Epithelial cell of esophagus (primary cell): ENCODE measurements at regions not wholly inside any gene's neighbourhood (a gene's known extent, or its start where the extent isn't known, plus 50 kb on each side); places are given as distances from the start of the nearest gene placed in this dataset.
"Not testable (repeated sequence)": the region's sequence is repeated elsewhere in the genome, so short reads cannot be mapped to it uniquely, and the experiment has no call there.

ENCODE experiments used
- DNase-seq: peaks from one replicate; pipeline ENCODE4 v3.0.0; 2010; ENCODE audit warnings: low read depth
- H3K4me3 ChIP-seq: 2 replicates; pipeline ENCODE4 v1.5.1; 2011; ENCODE audit warnings: mild to moderate bottlenecking, low read length, control low read depth

GRCh38 chr10:46733635-46734261 is 154.8 kb downstream of the SYT15 start:
- not testable (repeated sequence) for DNase-seq, H3K4me3 ChIP-seq

DNA sequence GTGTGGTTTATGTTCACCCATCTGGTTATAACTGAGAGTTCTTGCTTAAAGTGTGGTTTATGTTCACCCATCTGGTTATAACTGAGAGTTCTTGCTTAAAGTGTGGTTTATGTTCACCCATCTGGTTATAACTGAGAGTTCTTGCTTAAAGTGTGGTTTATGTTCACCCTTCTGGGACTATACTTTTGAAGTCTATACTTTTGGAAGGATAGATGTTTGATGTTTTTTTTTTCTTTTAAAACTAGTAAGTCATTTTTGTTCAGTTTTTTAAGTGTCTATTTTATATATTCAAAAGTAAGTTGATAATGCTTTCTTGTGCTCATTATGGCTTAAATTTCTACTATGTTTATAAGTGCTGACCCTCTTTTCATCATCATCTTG is 155.3 kb downstream of the SYT15 start:
- not testable (repeated sequence) for DNase-seq, H3K4me3 ChIP-seq

DNA sequence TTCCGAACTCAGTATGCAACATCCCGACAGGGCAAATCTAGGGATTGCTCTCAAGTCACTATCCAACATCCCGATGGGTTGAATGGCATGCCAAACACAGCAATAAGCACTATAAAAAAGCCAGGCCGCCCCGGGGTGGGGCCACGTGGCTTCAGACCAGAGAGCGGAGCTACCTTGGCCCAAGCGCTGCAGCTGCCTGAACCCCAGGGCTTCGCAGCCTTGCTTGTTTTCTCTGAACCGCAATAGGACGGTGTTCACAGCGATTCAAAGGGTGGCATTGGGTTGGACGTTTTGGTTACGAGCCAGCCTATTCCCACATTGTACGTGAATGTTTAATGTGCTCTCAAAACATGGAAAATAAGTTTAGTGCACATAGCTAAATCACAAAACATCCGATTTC is 161.0 kb downstream of the SYT15 start:
- not testable (repeated sequence) for H3K4me3 ChIP-seq, DNase-seq

DNA sequence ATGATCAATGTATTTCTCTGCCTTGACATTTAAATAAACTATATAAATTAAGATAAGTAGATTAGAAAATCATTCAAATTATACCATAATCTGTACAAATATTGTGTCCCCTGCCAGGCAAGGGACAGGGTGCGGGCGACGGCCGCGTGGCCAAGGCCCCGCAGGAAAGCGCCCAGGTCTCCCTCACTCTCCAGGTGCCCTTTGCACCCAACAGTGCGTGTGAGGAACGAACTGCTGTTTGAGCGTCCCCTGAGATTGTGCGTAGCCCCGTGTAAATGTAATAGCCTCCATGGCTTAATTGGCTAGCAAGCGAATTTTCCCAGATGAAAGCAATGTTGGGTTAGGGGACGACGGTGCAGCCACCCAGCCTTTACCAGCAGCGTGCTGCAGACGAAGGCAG is 161.4 kb downstream of the SYT15 start:
- not testable (repeated sequence) for H3K4me3 ChIP-seq, DNase-seq

DNA sequence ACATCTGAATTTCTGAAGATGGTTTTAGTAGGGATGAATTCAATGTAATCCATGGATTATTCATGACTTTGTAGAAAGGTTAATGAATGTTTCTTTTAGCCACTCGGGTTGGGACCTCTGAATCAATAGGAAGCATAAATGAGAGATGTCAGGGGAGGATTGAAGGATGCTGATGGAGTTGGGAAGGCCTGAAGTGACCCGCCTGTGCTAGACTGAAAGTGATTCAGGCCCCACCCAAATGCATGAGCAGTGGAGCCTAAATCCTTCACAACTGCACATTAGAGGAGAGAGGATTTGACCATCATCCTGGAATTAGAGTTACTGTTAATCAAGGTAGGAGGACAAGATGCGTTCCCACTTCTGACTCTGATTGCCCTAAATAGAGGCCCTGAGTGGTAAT is 162.2 kb upstream of the PTPN20 start:
- not testable (repeated sequence) for DNase-seq, H3K4me3 ChIP-seq

DNA sequence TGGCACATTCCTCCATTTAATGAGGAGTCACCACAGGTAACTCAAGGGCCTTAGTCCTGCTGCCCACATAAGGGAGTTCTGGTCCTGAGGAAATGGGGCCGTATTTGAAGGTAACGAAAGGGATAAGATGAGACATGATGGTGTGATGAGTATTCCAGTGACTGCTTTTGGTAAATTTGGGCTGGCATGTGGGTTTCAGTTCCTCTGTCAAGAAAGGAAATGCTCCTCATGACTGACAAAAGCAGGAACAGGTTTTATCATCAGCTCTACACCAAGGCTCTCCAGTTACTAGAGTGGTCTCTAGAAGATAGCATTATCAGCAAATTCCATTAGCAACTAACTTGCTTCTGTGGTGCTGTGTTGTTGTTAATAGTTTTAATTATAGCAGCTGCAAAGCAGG is 161.8 kb upstream of the PTPN20 start:
- DNase-seq, H3K4me3 ChIP-seq: not testable (repeated sequence)

DNA sequence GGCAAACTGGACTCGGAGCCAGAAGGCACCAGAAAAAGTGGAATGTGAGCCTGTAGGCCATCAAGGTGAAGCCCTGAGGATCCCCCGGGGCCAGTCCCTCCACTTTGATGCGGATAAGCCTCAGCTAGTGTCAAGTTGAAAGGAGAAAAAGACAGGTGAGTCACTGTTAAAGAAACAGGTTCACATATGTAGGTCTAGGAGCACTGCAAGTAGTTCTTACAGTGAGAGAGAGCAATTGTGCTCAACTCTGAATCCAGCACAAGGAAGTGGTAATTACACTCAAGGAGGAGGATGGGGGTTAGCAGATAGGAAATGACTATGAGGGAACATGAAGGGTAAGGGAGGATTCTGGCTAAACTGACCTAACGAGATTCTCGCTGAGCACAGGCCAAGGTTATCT is 157.5 kb upstream of the PTPN20 start:
- DNase-seq, H3K4me3 ChIP-seq: not testable (repeated sequence)

GRCh38 chr10:46761471-46761870 is 149.8 kb upstream of the PTPN20 start:
- H3K4me3 ChIP-seq, DNase-seq: not testable (repeated sequence)

GRCh38 chr10:46768515-46769291 is 142.5 kb upstream of the PTPN20 start:
- DNase-seq = not testable (repeated sequence)

DNA sequence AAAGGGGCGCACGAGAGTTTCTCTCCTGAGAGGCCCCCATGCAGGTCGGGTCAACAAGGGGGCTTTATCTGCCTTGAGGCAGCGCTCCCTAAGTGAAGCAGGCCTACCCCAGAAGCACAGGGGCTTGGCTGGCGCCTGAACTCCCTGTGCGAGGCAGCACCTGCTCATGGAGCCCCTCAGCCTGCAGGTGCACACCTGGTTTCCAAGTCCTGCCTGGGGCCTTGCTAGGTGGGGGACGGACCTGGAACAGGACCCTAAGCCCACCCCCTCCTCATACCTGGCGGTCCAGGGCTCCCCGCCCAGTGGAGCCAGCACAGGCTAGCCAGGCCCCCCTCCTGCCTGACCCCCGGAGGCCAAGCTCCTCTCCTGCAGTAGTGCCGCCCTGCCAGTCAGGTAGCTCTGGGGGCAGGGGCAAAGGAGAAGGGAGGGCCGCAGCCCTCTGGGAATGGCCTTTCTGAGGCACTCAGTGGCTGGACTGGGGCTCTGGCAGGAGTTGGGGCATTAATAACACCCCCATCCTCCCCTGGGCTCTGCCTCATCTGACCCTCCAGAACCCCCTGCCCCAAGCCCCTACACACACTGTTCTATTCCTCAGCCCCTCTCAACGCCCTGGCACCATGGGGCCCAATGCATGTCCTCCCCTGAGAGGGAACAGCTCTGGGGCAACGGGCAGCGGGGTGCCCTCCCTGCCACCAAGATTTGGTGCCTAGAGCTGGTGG is 137.9 kb upstream of the PTPN20 start:
- not testable (repeated sequence) for DNase-seq, H3K4me3 ChIP-seq

More at GRCh38 chr10:46768515-46769291, 142.5 kb upstream of the PTPN20 start:
- not testable (repeated sequence) for H3K4me3 ChIP-seq

DNA sequence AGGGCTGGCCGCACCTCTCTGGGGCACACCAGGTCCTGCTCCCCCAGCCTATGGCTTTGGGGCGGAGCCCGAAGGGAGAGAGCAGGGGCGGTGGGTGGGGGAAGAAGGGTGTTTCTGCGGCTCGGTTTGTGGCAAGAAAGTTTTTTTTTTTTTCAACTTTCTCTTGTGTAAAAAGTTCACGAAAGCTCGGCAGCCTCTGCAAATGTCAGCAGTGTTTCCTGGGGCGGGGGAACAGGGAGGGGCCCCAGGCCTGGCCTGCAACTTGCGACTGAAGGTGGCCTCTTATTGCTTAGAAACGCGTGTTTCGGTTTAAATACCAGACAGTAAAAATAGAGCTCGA is 137.4 kb upstream of the PTPN20 start:
- DNase-seq, H3K4me3 ChIP-seq: not testable (repeated sequence)

- not testable (repeated sequence) for DNase-seq, H3K4me3 ChIP-seq
Measured at GRCh38 chr10:46774366-46774765, 136.9 kb upstream of the PTPN20 start.

DNA sequence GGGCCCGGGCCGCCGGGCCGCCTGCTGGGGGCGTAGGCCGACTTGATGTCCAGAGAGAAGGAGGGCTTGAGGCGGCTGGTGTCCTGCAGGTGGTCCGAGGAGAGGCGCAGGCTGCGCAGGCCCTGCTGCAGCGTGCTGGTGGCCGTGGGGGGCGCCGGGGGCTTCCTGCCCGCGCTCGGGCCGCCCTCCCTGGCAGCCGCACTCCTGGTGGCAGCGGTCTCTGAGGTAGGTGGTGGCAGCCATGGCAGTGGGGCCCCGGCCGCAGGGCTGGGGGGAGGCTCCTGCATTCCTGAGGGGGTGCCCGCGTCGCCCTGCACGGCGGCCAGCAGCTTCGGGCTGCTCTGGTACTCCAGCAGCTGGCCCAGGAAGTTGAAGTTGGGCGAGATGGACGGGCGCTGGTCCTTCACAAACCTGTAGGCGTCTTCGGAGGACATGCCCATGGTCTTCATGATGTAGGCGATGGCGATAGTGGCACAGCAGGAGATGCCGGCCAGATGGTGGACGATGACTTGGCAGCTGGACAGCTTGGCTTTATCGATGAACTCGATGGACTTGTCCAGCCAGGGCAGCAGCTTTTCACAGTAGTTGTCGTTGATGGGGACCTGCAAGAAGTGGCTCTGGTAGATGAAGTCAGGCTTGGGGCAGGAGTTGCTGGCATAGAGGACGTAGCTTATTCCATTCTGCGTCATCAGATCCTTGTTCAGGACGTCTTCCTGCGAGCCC is 136.1 kb upstream of the PTPN20 start:
- H3K4me3 ChIP-seq, DNase-seq: not testable (repeated sequence)

DNA sequence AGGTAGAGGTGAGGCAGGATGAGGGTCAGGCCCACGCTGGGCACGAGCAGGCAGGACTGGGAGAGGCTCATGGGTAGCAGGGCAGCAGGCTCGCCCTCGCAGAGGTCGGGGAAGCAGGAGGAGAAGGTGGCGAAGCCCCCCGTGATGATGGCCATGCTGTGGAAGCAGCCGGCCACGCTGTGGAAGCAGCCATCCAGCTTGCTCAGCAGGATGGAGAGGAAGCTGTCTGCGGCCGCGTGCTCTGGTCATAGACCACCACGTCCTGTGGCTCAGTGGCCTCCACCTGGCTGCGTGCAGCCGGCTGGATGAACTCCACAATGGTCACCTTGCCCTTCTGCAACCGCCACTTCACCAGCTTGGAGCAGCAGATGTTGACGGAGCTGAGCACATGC is 135.6 kb upstream of the PTPN20 start:
- H3K4me3 ChIP-seq, DNase-seq: not testable (repeated sequence)

- H3K4me3 ChIP-seq = not testable (repeated sequence)
- peak; percentile 45 for DNase-seq
Measured at GRCh38 chr10:46779571-46779970, 131.7 kb upstream of the PTPN20 start.

DNA sequence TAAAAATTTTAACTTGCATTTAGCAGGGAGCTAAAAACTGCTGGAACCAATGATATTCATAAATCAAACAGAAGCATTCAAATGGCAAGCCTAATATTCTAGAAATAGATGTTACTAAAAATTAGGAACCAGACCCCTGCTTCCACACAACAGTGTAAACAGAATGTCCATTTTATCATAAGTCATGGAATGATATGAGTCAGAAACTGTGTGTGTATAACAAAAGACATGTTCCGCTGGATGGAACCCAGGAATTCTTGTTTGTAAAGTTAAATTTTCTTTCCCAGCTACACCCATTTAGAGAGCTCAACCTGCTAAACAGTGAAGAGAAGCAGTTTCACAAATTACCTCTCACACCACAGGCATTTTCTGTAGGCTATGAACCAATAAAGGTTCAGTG is 131.1 kb upstream of the PTPN20 start:
- DNase-seq = peak; percentile 65

DNA sequence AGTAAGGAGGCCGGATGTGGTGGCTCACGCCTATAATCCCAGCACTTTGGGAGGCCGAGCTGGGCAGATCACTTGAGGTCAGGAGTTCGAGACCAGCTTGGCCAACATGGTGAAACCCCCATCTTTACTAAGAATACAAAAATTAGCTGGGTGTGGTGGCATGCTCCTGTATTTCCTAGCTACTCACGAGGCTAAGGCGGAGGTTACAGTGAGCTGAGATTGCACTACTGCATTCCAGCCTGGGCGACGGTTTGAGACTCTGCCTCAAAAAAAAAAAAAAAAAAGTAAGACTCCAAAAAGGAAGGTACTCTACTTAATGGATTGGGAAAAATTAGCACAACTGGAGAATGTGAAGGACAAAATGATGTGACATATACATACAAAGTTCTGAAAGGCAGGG is 130.2 kb upstream of the PTPN20 start:
- not testable (repeated sequence) for H3K4me3 ChIP-seq
- peak; percentile 68 for DNase-seq

More for the DNA sequence above, 131.1 kb upstream of the PTPN20 start:
- H3K4me3 ChIP-seq = not testable (repeated sequence)

DNA sequence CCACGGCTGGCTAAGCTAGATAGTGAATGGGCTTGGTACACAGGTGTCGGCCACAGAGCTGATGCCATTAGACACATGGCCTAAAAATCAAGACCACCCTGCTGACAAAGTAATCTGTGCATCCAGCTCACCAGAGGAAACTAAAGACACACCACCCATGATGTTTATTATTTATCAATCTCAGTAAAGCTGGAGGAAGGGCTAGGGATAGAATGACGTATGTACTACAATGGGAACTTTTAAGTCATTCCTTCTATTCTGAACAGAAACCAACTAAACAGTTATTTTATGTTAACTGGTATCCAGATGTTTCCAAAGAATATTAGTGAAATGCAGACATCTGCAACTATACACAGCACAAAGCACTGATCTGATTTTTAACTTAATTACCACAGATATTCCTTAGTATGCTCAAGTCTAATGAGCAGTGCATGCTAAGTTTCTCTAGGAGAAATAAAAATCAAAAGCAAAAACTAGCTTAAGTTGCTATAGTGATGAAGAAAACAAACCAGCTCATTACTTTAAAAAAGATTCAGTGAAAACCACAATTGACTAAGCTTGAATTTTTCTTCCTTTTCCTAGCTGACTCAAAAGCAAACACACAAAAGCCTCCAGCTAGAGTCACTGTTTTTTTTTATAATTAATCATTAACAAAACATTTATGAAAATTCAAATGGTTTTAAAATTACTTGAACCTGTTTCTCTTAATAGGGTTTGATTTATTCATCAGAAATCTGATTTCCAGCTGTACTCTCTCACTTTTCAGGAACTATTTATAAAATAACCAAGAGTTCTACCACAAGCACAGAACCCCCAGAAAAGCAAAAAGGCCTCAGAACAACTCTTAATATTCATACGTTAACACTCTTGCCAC is 129.0 kb upstream of the PTPN20 start:
- H3K4me3 ChIP-seq = not testable (repeated sequence)
- peak; percentile 39 for DNase-seq

GRCh38 chr10:46784665-46785064 is 126.6 kb upstream of the PTPN20 start:
- DNase-seq, H3K4me3 ChIP-seq: not testable (repeated sequence)
